H1 (cell line): ENCODE measurements at regions not wholly inside any gene's neighbourhood (a gene's known extent, or its start where the extent isn't known, plus 50 kb on each side); places are given as distances from the start of the nearest gene placed in this dataset.

Source experiments
- CTCF ChIA-PET: fragments of 300-600 bp; sonication (Branson Sonifier 250); formaldehyde crosslinking; loops from one replicate; lab custom pipeline; 2021; ENCODE audit not compliant: partially characterized antibody; lab: Charles Lee
- POLR2A ChIA-PET: fragments of 300-600 bp; sonication (Branson Sonifier 250); formaldehyde crosslinking; loops from one replicate; lab custom pipeline; 2021; ENCODE audit warnings: inconsistent platforms; ENCODE audit not compliant: partially characterized antibody; lab: Charles Lee
- DNase-seq, 2 experiments: peaks; one replicate each; pipeline versions ENCODE4 v3.0.0 to v3.0.0-alpha.2; 2010 to 2022; ENCODE audit warnings: low spot score in 2 of 2, low read depth in 1 of 2, mixed read lengths in 1 of 2
- FAIRE-seq: peaks from 2 replicates; lab custom pipeline; 2011; peaks lifted over from hg19 to GRCh38; lab: Jason Lieb, UNC
- H2AFZ ChIP-seq: 2 replicates; pipeline ENCODE4 v1.8.1; 2012; ENCODE audit warnings: low read length, inconsistent platforms
- H2AK5ac ChIP-seq: 2 replicates; pipeline ENCODE4 v1.6.1; 2013; ENCODE audit warnings: low read depth, low read length
- H2BK120ac ChIP-seq: replicated peaks from 2 replicates; pipeline ENCODE3; 2013; ENCODE audit warnings: low read depth, low read length, inconsistent platforms
- H2BK12ac ChIP-seq: 2 replicates; pipeline ENCODE4 v1.6.1; 2013; ENCODE audit warnings: low read depth, low read length
- H2BK15ac ChIP-seq: 2 replicates; pipeline ENCODE4 v1.6.1; 2013; ENCODE audit warnings: low read length
- H2BK20ac ChIP-seq: 2 replicates; pipeline ENCODE4 v1.6.1; 2013; ENCODE audit warnings: low read length
- H2BK5ac ChIP-seq: 2 replicates; pipeline ENCODE4 v1.6.1; 2013; ENCODE audit warnings: low read depth, low read length
- H3K14ac ChIP-seq: 2 replicates; pipeline ENCODE4 v1.6.1; 2013; ENCODE audit warnings: inconsistent platforms; ENCODE audit not compliant: insufficient read length
- H3K18ac ChIP-seq: 2 replicates; pipeline ENCODE4 v1.6.1; 2013; ENCODE audit warnings: low read length; ENCODE audit errors: extremely low read depth
- H3K23ac ChIP-seq: 2 replicates; pipeline ENCODE4 v1.6.1; 2013; ENCODE audit warnings: inconsistent platforms; ENCODE audit not compliant: insufficient read length
- H3K23me2 ChIP-seq: 2 replicates; pipeline ENCODE4 v1.6.1; 2013; ENCODE audit warnings: low read depth, low read length
- H3K27ac ChIP-seq: 2 replicates; pipeline ENCODE4 v1.6.1; 2011; ENCODE audit warnings: low read depth, low read length, inconsistent platforms
- H3K27me3 ChIP-seq, 4 experiments: replicated peaks in 1 of 4; 1 replicate in 1 of 4; 2 replicates in 3 of 4; pipeline versions ENCODE4 v1.6.1 to v1.8.1; 2011 to 2013; ENCODE audit warnings: low read length in 3 of 4, mild to moderate bottlenecking in 3 of 4, inconsistent platforms in 2 of 4, mixed read lengths in 2 of 4, moderate library complexity in 1 of 4; ENCODE audit not compliant: control insufficient read depth in 3 of 4, insufficient read depth in 3 of 4; ENCODE audit errors: extremely low read depth in 1 of 4
- H3K36me3 ChIP-seq, 4 experiments: 2 replicates each; pipeline versions ENCODE4 v1.6.1 to v1.8.1; 2011 to 2013; ENCODE audit warnings: mild to moderate bottlenecking in 4 of 4, low read length in 3 of 4, moderate library complexity in 2 of 4, control low read depth in 1 of 4, inconsistent platforms in 1 of 4; ENCODE audit not compliant: insufficient read depth in 4 of 4, control insufficient read depth in 2 of 4
- H3K4ac ChIP-seq: replicated peaks from 2 replicates; pipeline ENCODE3; 2013; ENCODE audit warnings: low read length, low read depth, mixed read lengths, inconsistent platforms; ENCODE audit not compliant: insufficient read length
- H3K4me1 ChIP-seq, 4 experiments: replicated peaks in 1 of 4; 1 replicate in 1 of 4; 2 replicates in 3 of 4; pipeline versions ENCODE4 v1.6.1 to v1.8.1; 2011 to 2013; ENCODE audit warnings: low read length in 3 of 4, inconsistent platforms in 2 of 4, mixed read lengths in 1 of 4; ENCODE audit not compliant: insufficient read depth in 4 of 4, control insufficient read depth in 3 of 4
- H3K4me2 ChIP-seq, 2 experiments: 2 replicates each; pipeline versions ENCODE4 v1.6.1 to v1.8.1; 2011 to 2013; ENCODE audit warnings: low read depth in 2 of 2, low read length in 2 of 2, control low read depth in 1 of 2, inconsistent platforms in 1 of 2, mild to moderate bottlenecking in 1 of 2; ENCODE audit not compliant: insufficient read depth in 1 of 2
- H3K4me3 ChIP-seq, 4 experiments: fragments of 200-600, 300-600 bp in 1 of 4; sonication (generic), shearing (Covaris generic), sonication (Bioruptor Twin) in 1 of 4; 2 replicates each; pipeline versions ENCODE4 v1.5.1 to v1.8.1; 2011 to 2016; ENCODE audit warnings: low read length in 4 of 4, low read depth in 3 of 4, control low read depth in 2 of 4, inconsistent platforms in 2 of 4, mild to moderate bottlenecking in 2 of 4, mixed read lengths in 1 of 4, moderate library complexity in 1 of 4; ENCODE audit not compliant: insufficient read depth in 2 of 4; ENCODE audit errors: extremely low read depth in 1 of 4
- H3K56ac ChIP-seq: replicated peaks from 2 replicates; pipeline ENCODE3; 2013; ENCODE audit warnings: low read depth, mild to moderate bottlenecking, mixed read lengths, low read length, inconsistent platforms; ENCODE audit not compliant: insufficient read length
- H3K79me1 ChIP-seq: 2 replicates; pipeline ENCODE4 v1.6.1; 2013; ENCODE audit warnings: low read depth, low read length, control low read depth
- H3K79me2 ChIP-seq, 2 experiments: 2 replicates each; pipeline versions ENCODE4 v1.6.1 to v1.8.1; 2012 to 2013; ENCODE audit warnings: low read length in 2 of 2, mild to moderate bottlenecking in 2 of 2, inconsistent platforms in 1 of 2; ENCODE audit not compliant: insufficient read depth in 2 of 2, control insufficient read depth in 1 of 2
- H3K9ac ChIP-seq, 4 experiments: replicated peaks in 1 of 4; 1 replicate in 1 of 4; 2 replicates in 3 of 4; pipeline versions ENCODE4 v1.6.1 to v1.8.1; 2011 to 2013; ENCODE audit warnings: low read depth in 3 of 4, low read length in 3 of 4, control low read depth in 2 of 4, mild to moderate bottlenecking in 2 of 4, moderate library complexity in 2 of 4, inconsistent platforms in 1 of 4; ENCODE audit errors: extremely low read depth in 1 of 4
- H3K9me3 ChIP-seq, 2 experiments: 2 replicates each; pipeline versions ENCODE4 v1.6.1 to v1.8.1; 2012 to 2013; ENCODE audit warnings: mild to moderate bottlenecking in 2 of 2, moderate library complexity in 2 of 2, control low read depth in 1 of 2, inconsistent platforms in 1 of 2, low read depth in 1 of 2, low read length in 1 of 2, mixed read lengths in 1 of 2; ENCODE audit not compliant: insufficient read depth in 2 of 2
- H4K20me1 ChIP-seq, 2 experiments: replicated peaks in 1 of 2; 2 replicates each; pipeline versions ENCODE3 to v1.8.1; 2011 to 2013; ENCODE audit warnings: inconsistent platforms in 2 of 2, low read length in 2 of 2, mild to moderate bottlenecking in 1 of 2; ENCODE audit not compliant: insufficient read depth in 2 of 2, control insufficient read depth in 1 of 2
- H4K5ac ChIP-seq: 2 replicates; pipeline ENCODE4 v1.6.1; 2013; ENCODE audit warnings: low read length, low read depth, mixed read lengths, inconsistent platforms; ENCODE audit not compliant: insufficient read length
- H4K8ac ChIP-seq: 2 replicates; pipeline ENCODE4 v1.8.0; 2013; ENCODE audit warnings: mild to moderate bottlenecking, moderate library complexity, low read length, inconsistent platforms; ENCODE audit not compliant: insufficient read depth; ENCODE audit errors: extremely low read depth
- H4K91ac ChIP-seq: replicated peaks from 2 replicates; pipeline ENCODE3; 2013; ENCODE audit warnings: low read length, mixed read lengths, inconsistent platforms; ENCODE audit not compliant: insufficient read length
- EGR1 ChIP-seq: IDR thresholded peaks from 2 replicates; pipeline ENCODE4 v1.6.1; 2011; ENCODE audit warnings: low read depth, low read length, borderline replicate concordance
- FOSL1 ChIP-seq: IDR thresholded peaks from 2 replicates; pipeline ENCODE4 v1.6.1; 2011; ENCODE audit warnings: mild to moderate bottlenecking, low read depth, low read length, moderate library complexity; ENCODE audit not compliant: insufficient read depth
- HDAC6 ChIP-seq: IDR thresholded peaks from one replicate; pipeline ENCODE4 v1.7.1; 2012; ENCODE audit warnings: low read depth, mild to moderate bottlenecking, inconsistent platforms, low read length, moderate library complexity
- KDM5A ChIP-seq: fragments of 200-600 bp; IDR thresholded peaks from 2 replicates; pipeline ENCODE4 v1.7.1; 2012; ENCODE audit warnings: mild to moderate bottlenecking, low read length, inconsistent platforms, mixed read lengths
- RAD21 ChIP-seq, 2 experiments: IDR thresholded peaks in 1 of 2; conservative IDR thresholded peaks in 1 of 2; 2 replicates each; pipeline ENCODE4 v1.6.1; 2011; ENCODE audit warnings: low read depth in 2 of 2, low read length in 2 of 2, improper control_type of control experiment in 1 of 2, inconsistent platforms in 1 of 2, mild to moderate bottlenecking in 1 of 2, moderate library complexity in 1 of 2
- RFX5 ChIP-seq: IDR thresholded peaks from 2 replicates; pipeline ENCODE4 v1.6.1; 2011; ENCODE audit warnings: low read depth, low read length, improper control_type of control experiment, borderline replicate concordance
- SP1 ChIP-seq: IDR thresholded peaks from 2 replicates; pipeline ENCODE4 v1.6.1; 2011; ENCODE audit warnings: low read depth, low read length
- SP2 ChIP-seq: IDR thresholded peaks from 2 replicates; pipeline ENCODE4 v1.6.1; 2012; ENCODE audit warnings: mild to moderate bottlenecking, low read length, inconsistent platforms
- TAF1 ChIP-seq: IDR thresholded peaks from 2 replicates; pipeline ENCODE4 v1.6.1; 2011; ENCODE audit warnings: mild to moderate bottlenecking, low read depth, low read length
- TAF7 ChIP-seq: optimal IDR thresholded peaks from 2 replicates; pipeline ENCODE3; 2011; ENCODE audit warnings: low read depth, mild to moderate bottlenecking, inconsistent platforms, low read length, moderate library complexity, borderline replicate concordance
- whole genome bisulfite sequencing, 2 experiments: shearing (Covaris generic) in 1 of 2; methylation state at CpG; one replicate each; pipeline versions ENCODE4 v1.1.6 to v1.1.7; 2013 to 2015; ENCODE audit warnings: low lambda C conversion rate in 2 of 2, mixed read lengths in 2 of 2, inconsistent platforms in 1 of 2, low coverage in 1 of 2, missing lambda C conversion rate in 1 of 2; ENCODE audit not compliant: insufficient replicate concordance in 2 of 2, insufficient coverage in 1 of 2, insufficient read length in 1 of 2; ENCODE audit errors: extremely low coverage in 1 of 2, missing lambda C conversion rate in 1 of 2; 5-methylcytosine and 5-hydroxymethylcytosine counted together
- TF ChIP-seq, protein P1 (sequence below): IDR thresholded peaks from 2 replicates; pipeline ENCODE4 v1.6.1; 2012; ENCODE audit warnings: low read length, inconsistent platforms

- no peaks in the 10 kb centered on the region for H3K23me2 ChIP-seq
- no peaks in the 10 kb centered on the region for H3K36me3 ChIP-seq
Measured at GRCh38 chr14:84202486-84202885, 1327.5 kb upstream of the FLRT2 start.

More at GRCh38 chr14:84202486-84202885, 1327.5 kb upstream of the FLRT2 start:
- no peak overlapping the region for H2BK12ac ChIP-seq
- no peaks in the 10 kb centered on the region for H4K20me1 ChIP-seq
- H2BK20ac ChIP-seq = no peak overlapping the region
- no peak overlapping the region for H3K56ac ChIP-seq
- H2BK120ac ChIP-seq = no peak overlapping the region
- H3K4me1 ChIP-seq = no peaks in the 10 kb centered on the region
- no peak for FAIRE-seq
- DNase-seq = no peak
- H3K14ac ChIP-seq = no peak overlapping the region
- no peaks in the 10 kb centered on the region for H3K79me1 ChIP-seq
- H4K5ac ChIP-seq = no peak overlapping the region
- TF ChIP-seq RAD21 (IDR thresholded peaks at IDR 0.05 in 1 of 2, conservative IDR thresholded peaks at IDR 0.05 in 1 of 2; ENCODE audit: low read depth in 2 of 2, low read length in 2 of 2) (no peak), EGR1 (no peak), TAF1 (no peak), SP1 (no peak), FOSL1 (no peak), SP2 (no peak), KDM5A (no peak), TAF7 (no peak), HDAC6 (no peak), RFX5 (no peak)
- TF ChIP-seq, protein P1, sequence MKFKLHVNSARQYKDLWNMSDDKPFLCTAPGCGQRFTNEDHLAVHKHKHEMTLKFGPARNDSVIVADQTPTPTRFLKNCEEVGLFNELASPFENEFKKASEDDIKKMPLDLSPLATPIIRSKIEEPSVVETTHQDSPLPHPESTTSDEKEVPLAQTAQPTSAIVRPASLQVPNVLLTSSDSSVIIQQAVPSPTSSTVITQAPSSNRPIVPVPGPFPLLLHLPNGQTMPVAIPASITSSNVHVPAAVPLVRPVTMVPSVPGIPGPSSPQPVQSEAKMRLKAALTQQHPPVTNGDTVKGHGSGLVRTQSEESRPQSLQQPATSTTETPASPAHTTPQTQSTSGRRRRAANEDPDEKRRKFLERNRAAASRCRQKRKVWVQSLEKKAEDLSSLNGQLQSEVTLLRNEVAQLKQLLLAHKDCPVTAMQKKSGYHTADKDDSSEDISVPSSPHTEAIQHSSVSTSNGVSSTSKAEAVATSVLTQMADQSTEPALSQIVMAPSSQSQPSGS = no peak
- H2BK15ac ChIP-seq = no peak overlapping the region
- no peak overlapping the region for H3K18ac ChIP-seq
- no peak overlapping the region for H3K4ac ChIP-seq
- no peak overlapping the region for H3K27ac ChIP-seq
- H4K91ac ChIP-seq = no peak overlapping the region
- ChIA-PET CTCF (no interaction called here), POLR2A (no interaction called here)
- H2BK5ac ChIP-seq = no peak overlapping the region
- WGBS, 2 experiments = 93% methylated on average over 2 of the region's 2 CpGs; no CpG with 5 or more reads in 1 of the 2 experiments
- H2AFZ ChIP-seq = 0 out of 2 replicates have a peak overlapping the region, but pooled peaks have one; percentile 16
- H4K8ac ChIP-seq = no peak overlapping the region
- no peak overlapping the region for H3K4me2 ChIP-seq
- no peaks in the 10 kb centered on the region for H3K79me2 ChIP-seq
- H3K4me3 ChIP-seq = no peak overlapping the region
- no peak overlapping the region for H3K23ac ChIP-seq
- no peak overlapping the region for H2AK5ac ChIP-seq
- H3K9ac ChIP-seq = no peak overlapping the region
- no peaks in the 10 kb centered on the region for H3K9me3 ChIP-seq
- H3K27me3 ChIP-seq = no peaks in the 10 kb centered on the region
